ENCODE measurements at regions not wholly inside any gene's neighbourhood (a gene's known extent, or its start where the extent isn't known, plus 50 kb on each side); places are given as distances from the start of the nearest gene placed in this dataset.

DNA sequence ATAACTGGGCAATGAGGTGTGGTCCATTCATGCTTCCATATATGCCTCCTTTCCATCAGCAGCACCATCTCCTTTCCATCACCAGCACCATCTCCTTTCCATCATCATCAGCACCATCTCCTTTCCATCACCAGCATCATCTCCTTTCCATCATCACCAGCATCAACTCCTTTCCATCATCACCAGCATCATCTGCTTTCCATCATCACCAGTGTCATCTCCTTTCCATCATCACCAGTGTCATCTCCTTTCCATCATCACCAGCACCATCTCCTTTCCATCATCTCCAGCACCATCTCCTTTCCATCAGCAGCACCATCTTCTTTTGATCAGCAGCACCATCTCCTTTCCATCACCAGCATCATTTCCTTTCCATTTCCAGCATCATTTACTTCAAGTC is 297.5 kb upstream of the SPHKAP start:
- no peak overlapping the region for H3K27ac ChIP-seq
- no peak overlapping the region for H3K4me3 ChIP-seq (replicated peaks in 1 of 3)
- DNase-seq: no peak
- H3K9me3 ChIP-seq: no peaks in the 10 kb centered on the region
- H3K36me3 ChIP-seq: no peaks in the 10 kb centered on the region
- H3K4me1 ChIP-seq: no peaks in the 10 kb centered on the region
- TF ChIP-seq, protein P1, sequence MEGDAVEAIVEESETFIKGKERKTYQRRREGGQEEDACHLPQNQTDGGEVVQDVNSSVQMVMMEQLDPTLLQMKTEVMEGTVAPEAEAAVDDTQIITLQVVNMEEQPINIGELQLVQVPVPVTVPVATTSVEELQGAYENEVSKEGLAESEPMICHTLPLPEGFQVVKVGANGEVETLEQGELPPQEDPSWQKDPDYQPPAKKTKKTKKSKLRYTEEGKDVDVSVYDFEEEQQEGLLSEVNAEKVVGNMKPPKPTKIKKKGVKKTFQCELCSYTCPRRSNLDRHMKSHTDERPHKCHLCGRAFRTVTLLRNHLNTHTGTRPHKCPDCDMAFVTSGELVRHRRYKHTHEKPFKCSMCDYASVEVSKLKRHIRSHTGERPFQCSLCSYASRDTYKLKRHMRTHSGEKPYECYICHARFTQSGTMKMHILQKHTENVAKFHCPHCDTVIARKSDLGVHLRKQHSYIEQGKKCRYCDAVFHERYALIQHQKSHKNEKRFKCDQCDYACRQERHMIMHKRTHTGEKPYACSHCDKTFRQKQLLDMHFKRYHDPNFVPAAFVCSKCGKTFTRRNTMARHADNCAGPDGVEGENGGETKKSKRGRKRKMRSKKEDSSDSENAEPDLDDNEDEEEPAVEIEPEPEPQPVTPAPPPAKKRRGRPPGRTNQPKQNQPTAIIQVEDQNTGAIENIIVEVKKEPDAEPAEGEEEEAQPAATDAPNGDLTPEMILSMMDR (IDR thresholded peaks at IDR 0.05): no peak
- no peak for TF ChIP-seq POLR2A (IDR thresholded peaks at IDR 0.05)
- no peaks in the 10 kb centered on the region for H3K27me3 ChIP-seq
- intact Hi-C loops (cut with DNase I): no loop called here

DNA sequence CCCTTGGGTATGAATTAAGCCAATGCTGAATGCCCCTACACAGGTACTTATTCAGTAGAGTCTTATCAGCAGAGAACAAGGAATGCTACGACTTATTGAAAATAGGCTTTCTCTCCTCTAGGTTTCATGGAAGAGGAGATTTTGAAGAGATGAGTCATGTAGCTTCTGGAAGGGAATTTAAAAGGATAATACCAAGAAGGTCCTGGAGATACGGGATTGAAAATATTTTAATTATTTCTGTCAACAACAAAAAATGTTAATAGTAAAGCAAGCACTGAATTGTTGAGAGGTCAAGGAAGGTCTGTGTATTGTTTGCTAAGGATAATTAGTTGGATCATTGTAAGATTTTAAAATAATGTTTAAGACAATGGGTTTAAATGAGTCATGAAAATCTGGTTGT is 293.0 kb upstream of the SPHKAP start:
- no peaks in the 10 kb centered on the region for H3K4me1 ChIP-seq
- intact Hi-C loops (cut with DNase I): no loop called here
- H3K4me3 ChIP-seq (replicated peaks in 1 of 3): no peak overlapping the region
- WGBS, 2 donors: 39 to 80% methylated on average over 2 of the region's 2 CpGs
- H3K27ac ChIP-seq: no peak overlapping the region
- H3K9me3 ChIP-seq: no peaks in the 10 kb centered on the region
- H3K36me3 ChIP-seq: no peaks in the 10 kb centered on the region
- no peak for TF ChIP-seq POLR2A (IDR thresholded peaks at IDR 0.05)
- TF ChIP-seq, protein P1 (IDR thresholded peaks at IDR 0.05): no peak
- no peak for DNase-seq
- no peaks in the 10 kb centered on the region for H3K27me3 ChIP-seq

DNA sequence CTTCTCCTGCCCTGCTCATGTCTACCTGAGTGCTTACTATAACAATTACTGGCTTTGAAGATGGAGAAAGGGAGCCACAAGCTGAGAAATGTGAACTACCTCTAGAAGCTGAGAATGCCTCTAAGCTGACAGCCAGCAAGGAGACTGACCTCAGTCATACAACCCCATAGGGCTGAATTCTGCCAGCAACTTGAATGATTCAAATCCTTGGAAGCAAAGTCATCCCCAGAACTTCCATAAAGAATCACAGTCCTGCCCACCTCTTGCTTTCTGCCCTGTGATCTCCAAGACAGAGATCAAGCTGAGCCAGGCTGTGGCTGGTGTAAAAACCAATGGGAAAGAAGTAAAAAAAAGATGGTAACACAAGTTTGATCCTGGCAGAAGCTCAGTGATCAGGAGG is 288.2 kb upstream of the SPHKAP start:
- no peaks in the 10 kb centered on the region for H3K27me3 ChIP-seq
- H3K4me1 ChIP-seq: no peaks in the 10 kb centered on the region
- no peaks in the 10 kb centered on the region for H3K9me3 ChIP-seq
- intact Hi-C loops (cut with DNase I): no loop called here
- no peak overlapping the region for H3K27ac ChIP-seq
- TF ChIP-seq, protein P1 (IDR thresholded peaks at IDR 0.05): no peak
- TF ChIP-seq POLR2A (IDR thresholded peaks at IDR 0.05): no peak
- H3K4me3 ChIP-seq (replicated peaks in 1 of 3): no peak overlapping the region
- H3K36me3 ChIP-seq: no peaks in the 10 kb centered on the region
- no peak for DNase-seq

DNA sequence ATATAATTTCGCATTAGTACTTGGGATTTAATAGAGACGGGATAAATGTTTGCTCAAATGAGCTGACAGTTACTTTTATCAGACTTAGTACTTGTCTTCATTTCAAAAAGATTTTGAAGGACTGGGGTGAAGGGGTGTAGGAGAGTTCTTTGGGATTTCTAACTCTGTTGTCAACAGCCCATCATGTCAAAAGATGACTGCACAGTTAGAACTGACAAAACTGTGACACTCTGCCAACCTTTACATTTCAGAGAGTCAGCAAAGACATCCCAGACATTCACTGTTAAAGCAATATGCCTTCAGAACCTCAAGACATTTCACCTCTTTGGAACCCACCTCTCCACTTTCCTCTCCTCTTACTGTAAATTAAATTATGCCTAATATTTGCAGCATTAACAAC is 285.4 kb upstream of the SPHKAP start:
- Histone ChIP-seq H3K27ac (no peak overlapping the region), H3K9me3 (no peaks in the 10 kb centered on the region), H3K27me3 (no peaks in the 10 kb centered on the region), H3K4me1 (no peaks in the 10 kb centered on the region), H3K4me3 (replicated peaks in 1 of 3) (no peak overlapping the region), H3K36me3 (no peaks in the 10 kb centered on the region)
- no peak for DNase-seq
- intact Hi-C loops (cut with DNase I): no loop called here
- 87% methylated on average over 2 of the region's 2 CpGs for WGBS, 2 donors
- TF ChIP-seq POLR2A (IDR thresholded peaks at IDR 0.05): no peak
- TF ChIP-seq, protein P1 (IDR thresholded peaks at IDR 0.05): no peak

DNA sequence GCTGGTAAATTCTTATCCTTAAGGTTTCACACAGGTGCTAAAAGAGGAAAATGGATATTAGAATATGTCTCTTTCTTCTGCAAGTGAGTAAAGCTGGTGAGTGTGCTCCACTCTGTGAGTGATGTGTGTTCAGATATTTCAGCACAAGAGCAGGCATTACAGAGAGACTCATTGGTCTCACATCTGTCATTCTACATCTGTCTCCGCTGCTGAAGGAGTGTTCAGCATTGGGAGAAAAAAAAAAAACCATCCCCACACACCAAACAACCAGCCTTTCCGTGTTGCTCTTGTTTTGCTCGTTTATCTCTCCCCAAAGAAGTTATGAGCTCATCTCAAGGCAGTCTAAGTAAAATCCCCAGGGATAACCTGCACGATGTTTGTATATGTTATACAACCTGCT is 283.9 kb upstream of the SPHKAP start:
- no peak overlapping the region for H3K4me3 ChIP-seq (replicated peaks in 1 of 3)
- DNase-seq: no peak
- TF ChIP-seq, protein P1 (IDR thresholded peaks at IDR 0.05): no peak
- no peak for TF ChIP-seq POLR2A (IDR thresholded peaks at IDR 0.05)
- H3K27me3 ChIP-seq: no peaks in the 10 kb centered on the region
- intact Hi-C loops (cut with DNase I): no loop called here
- WGBS, 2 donors: 68 to 72% methylated on average over 4 of the region's 4 CpGs
- no peaks in the 10 kb centered on the region for H3K9me3 ChIP-seq
- no peaks in the 10 kb centered on the region for H3K36me3 ChIP-seq
- H3K27ac ChIP-seq: no peak overlapping the region
- H3K4me1 ChIP-seq: no peaks in the 10 kb centered on the region

Measured in thyroid gland (tissue), 4 donors.